Naive thymus-derived CD8-positive, alpha-beta T cell (primary cell): ENCODE measurements at regions not wholly inside any gene's neighbourhood (a gene's known extent, or its start where the extent isn't known, plus 50 kb on each side); places are given as distances from the start of the nearest gene placed in this dataset.
A peak's percentile ranks its signal among the peaks of the same experiment; 100 is the strongest.

Experiments
- ATAC-seq, 2 donors: fragments of 150-1000 bp; cut with Tn5 transposase in 1 of 2; sonication (Bioruptor Pico), chemical (Tn5 transposase) in 1 of 2; 1 replicate in 1 of 2; 2 replicates in 1 of 2; pipeline ENCODE4 v1.10.0; 2021; ENCODE audit warnings: mild to moderate bottlenecking in 2 of 2, moderate library complexity in 2 of 2
- POLR2A ChIA-PET: fragments of 350-600 bp; sonication (Branson Sonifier 250); formaldehyde crosslinking; loops from one replicate; lab custom pipeline; 2021; ENCODE audit warnings: antibody characterized with exemption; lab: Charles Lee
- DNase-seq, 10 donors: peaks; one replicate each; pipeline versions ENCODE4 v3.0.0 to v3.0.0-alpha.2; 2020 to 2022
- H3K27ac Mint-ChIP-seq, 10 donors: one replicate each; pipeline ENCODE4 v1.8.0; 2020 to 2022; ENCODE audit warnings: mild to moderate bottlenecking in 10 of 10, mixed read lengths in 10 of 10, moderate library complexity in 4 of 10, inconsistent platforms in 1 of 10
- H3K27me3 Mint-ChIP-seq, 5 donors: one replicate each; pipeline ENCODE4 v1.8.0; 2021 to 2022; ENCODE audit warnings: mixed read lengths in 5 of 5
- H3K36me3 Mint-ChIP-seq, 3 donors: one replicate each; pipeline ENCODE4 v1.8.0; 2020 to 2022; ENCODE audit warnings: mixed read lengths in 3 of 3, mild to moderate bottlenecking in 2 of 3, inconsistent platforms in 1 of 3
- H3K4me1 Mint-ChIP-seq, 4 donors: one replicate each; pipeline ENCODE4 v1.8.0; 2021 to 2022; ENCODE audit warnings: mixed read lengths in 4 of 4
- H3K4me3 Mint-ChIP-seq, 10 donors: one replicate each; pipeline ENCODE4 v1.8.0; 2020 to 2022; ENCODE audit warnings: mild to moderate bottlenecking in 10 of 10, mixed read lengths in 10 of 10, moderate library complexity in 6 of 10, inconsistent platforms in 1 of 10
- H3K9me3 Mint-ChIP-seq, 9 donors: one replicate each; pipeline ENCODE4 v1.8.0; 2020 to 2022; ENCODE audit warnings: mixed read lengths in 9 of 9, mild to moderate bottlenecking in 3 of 9, inconsistent platforms in 1 of 9, moderate library complexity in 1 of 9

- H3K36me3 Mint-ChIP-seq = no peaks in the 10 kb centered on the region
- H3K27ac Mint-ChIP-seq = no peak overlapping the region
These were observed 68.1 kb downstream of the TEKT4 start for GRCh38 chr2:94939349-94939748.

GRCh38 chr2:94947097-94948016 is 76.1 kb downstream of the TEKT4 start:
- H3K27me3 Mint-ChIP-seq = peaks cover 7 to 27% (median 16%) of the 10 kb centered on the region in 5 donors
- no peak overlapping the region for H3K4me3 Mint-ChIP-seq
- POLR2A ChIA-PET = no interaction called here
- H3K36me3 Mint-ChIP-seq = no peaks in the 10 kb centered on the region
- peaks cover 0 to 22% (median 9%) of the 10 kb centered on the region in 9 donors for H3K9me3 Mint-ChIP-seq
- no peak overlapping the region for H3K27ac Mint-ChIP-seq
- DNase-seq (no peak), ATAC-seq (no peak)
- H3K4me1 Mint-ChIP-seq = no peaks in the 10 kb centered on the region

More at GRCh38 chr2:94939349-94939748, 68.1 kb downstream of the TEKT4 start:
- Mint-ChIP-seq H3K27me3 (peaks cover 16 to 52% (median 23%) of the 10 kb centered on the region in 5 donors), H3K4me3 (no peak overlapping the region), H3K4me1 (no peaks in the 10 kb centered on the region), H3K9me3 (peaks cover 0 to 5% (median 0%) of the 10 kb centered on the region in 9 donors)
- ATAC-seq (no peak), DNase-seq (no peak)
- POLR2A ChIA-PET = no interaction called here

- H3K4me3 Mint-ChIP-seq = no peak overlapping the region
- peaks cover 0 to 7% (median 0%) of the 10 kb centered on the region in 9 donors for H3K9me3 Mint-ChIP-seq
- no peak for ATAC-seq
- POLR2A ChIA-PET = no interaction called here
- no peaks in the 10 kb centered on the region for H3K36me3 Mint-ChIP-seq
- H3K4me1 Mint-ChIP-seq = no peaks in the 10 kb centered on the region
- peaks cover 28 to 72% (median 34%) of the 10 kb centered on the region in 5 donors for H3K27me3 Mint-ChIP-seq
- no peak overlapping the region for H3K27ac Mint-ChIP-seq
- DNase-seq = no peak
These were observed 69.8 kb upstream of the MAL start for GRCh38 chr2:94955702-94956101.

- Mint-ChIP-seq H3K27ac (no peak overlapping the region), H3K27me3 (peaks cover 30 to 69% (median 40%) of the 10 kb centered on the region in 5 donors), H3K9me3 (peaks cover 0 to 5% (median 0%) of the 10 kb centered on the region in 9 donors), H3K36me3 (no peaks in the 10 kb centered on the region), H3K4me1 (no peaks in the 10 kb centered on the region), H3K4me3 (no peak overlapping the region)
- DNase-seq (peak in 6 of 10 donors; percentile 4 to 37 (median 19)), ATAC-seq (peak in 1 of 2 donors; percentile 50)
- POLR2A ChIA-PET = no interaction called here
These were observed 68.6 kb upstream of the MAL start for GRCh38 chr2:94956797-94957391.

- H3K27me3 Mint-ChIP-seq = peaks cover 21 to 60% (median 31%) of the 10 kb centered on the region in 5 donors
- no peak overlapping the region for H3K27ac Mint-ChIP-seq
- H3K9me3 Mint-ChIP-seq = no peaks in the 10 kb centered on the region
- peaks cover 0 to 2% (median 0%) of the 10 kb centered on the region in 4 donors for H3K4me1 Mint-ChIP-seq
- POLR2A ChIA-PET = interaction anchor here (0.6 kb wide), 1 partner anchor 157 kb away, joined by 3 read pairs; no protein-coding TSS in a partner anchor
- no peak for ATAC-seq
- no peak for DNase-seq
- H3K36me3 Mint-ChIP-seq = no peaks in the 10 kb centered on the region
- H3K4me3 Mint-ChIP-seq = no peak overlapping the region
These were observed 67.3 kb upstream of the MAL start for GRCh38 chr2:94958245-94958644.

- no peak for DNase-seq
- POLR2A ChIA-PET = no interaction called here
- no peaks in the 10 kb centered on the region for H3K9me3 Mint-ChIP-seq
These were observed 65.2 kb upstream of the MAL start for GRCh38 chr2:94960266-94960665.

GRCh38 chr2:94960751-94961150 is 64.8 kb upstream of the MAL start:
- Mint-ChIP-seq H3K36me3 (no peaks in the 10 kb centered on the region), H3K9me3 (no peaks in the 10 kb centered on the region), H3K27me3 (peaks cover 22 to 54% (median 30%) of the 10 kb centered on the region in 5 donors), H3K27ac (no peak overlapping the region), H3K4me3 (no peak overlapping the region), H3K4me1 (peaks cover 0 to 3% (median 0%) of the 10 kb centered on the region in 4 donors)
- POLR2A ChIA-PET = no interaction called here
- ATAC-seq = no peak
- DNase-seq = no peak

More at GRCh38 chr2:94960266-94960665, 65.2 kb upstream of the MAL start:
- H3K4me1 Mint-ChIP-seq = peaks cover 0 to 3% (median 0%) of the 10 kb centered on the region in 4 donors
- peaks cover 22 to 58% (median 30%) of the 10 kb centered on the region in 5 donors for H3K27me3 Mint-ChIP-seq
- no peaks in the 10 kb centered on the region for H3K36me3 Mint-ChIP-seq
- no peak for ATAC-seq
- H3K27ac Mint-ChIP-seq = no peak overlapping the region
- H3K4me3 Mint-ChIP-seq = no peak overlapping the region

GRCh38 chr2:94964193-94964592 is 61.3 kb upstream of the MAL start:
- Mint-ChIP-seq H3K4me1 (peaks cover 0 to 3% (median 0%) of the 10 kb centered on the region in 4 donors), H3K4me3 (no peak overlapping the region), H3K36me3 (no peaks in the 10 kb centered on the region), H3K9me3 (no peaks in the 10 kb centered on the region), H3K27me3 (peaks cover 19 to 44% (median 22%) of the 10 kb centered on the region in 5 donors), H3K27ac (peak overlapping the region in 1 of 10 donors; percentile 27)
- no peak for DNase-seq
- no peak for ATAC-seq
- POLR2A ChIA-PET = no interaction called here

GRCh38 chr2:94966689-94967088 is 58.8 kb upstream of the MAL start:
- no peaks in the 10 kb centered on the region for H3K9me3 Mint-ChIP-seq
- ATAC-seq (no peak), DNase-seq (no peak)
- no peaks in the 10 kb centered on the region for H3K36me3 Mint-ChIP-seq
- H3K27me3 Mint-ChIP-seq = peaks cover 24 to 59% (median 26%) of the 10 kb centered on the region in 5 donors
- H3K4me1 Mint-ChIP-seq = peaks cover 0 to 3% (median 0%) of the 10 kb centered on the region in 4 donors
- POLR2A ChIA-PET = no interaction called here
- H3K4me3 Mint-ChIP-seq = no peak overlapping the region
- no peak overlapping the region for H3K27ac Mint-ChIP-seq

GRCh38 chr2:94970353-94970752 is 55.2 kb upstream of the MAL start:
- Mint-ChIP-seq H3K27ac (no peak overlapping the region), H3K9me3 (peaks cover 0 to 3% (median 0%) of the 10 kb centered on the region in 9 donors), H3K4me1 (no peaks in the 10 kb centered on the region), H3K4me3 (no peak overlapping the region), H3K36me3 (no peaks in the 10 kb centered on the region), H3K27me3 (peaks cover 15 to 54% (median 32%) of the 10 kb centered on the region in 5 donors)
- DNase-seq (no peak), ATAC-seq (no peak)
- POLR2A ChIA-PET = no interaction called here
